NB4 (cell line): ENCODE measurements at regions not wholly inside any gene's neighbourhood (a gene's known extent, or its start where the extent isn't known, plus 50 kb on each side); places are given as distances from the start of the nearest gene placed in this dataset.

Experiments used
- POLR2A ChIP-seq: IDR thresholded peaks from 2 replicates; pipeline ENCODE4 v1.6.1; 2011; ENCODE audit warnings: mild to moderate bottlenecking; ENCODE audit not compliant: insufficient read length; ENCODE audit errors: extremely low read depth
- TF ChIP-seq, protein P1 (sequence below): IDR thresholded peaks from one replicate; pipeline ENCODE4 v1.5.1; 2012; ENCODE audit warnings: low read depth, low read length

DNA sequence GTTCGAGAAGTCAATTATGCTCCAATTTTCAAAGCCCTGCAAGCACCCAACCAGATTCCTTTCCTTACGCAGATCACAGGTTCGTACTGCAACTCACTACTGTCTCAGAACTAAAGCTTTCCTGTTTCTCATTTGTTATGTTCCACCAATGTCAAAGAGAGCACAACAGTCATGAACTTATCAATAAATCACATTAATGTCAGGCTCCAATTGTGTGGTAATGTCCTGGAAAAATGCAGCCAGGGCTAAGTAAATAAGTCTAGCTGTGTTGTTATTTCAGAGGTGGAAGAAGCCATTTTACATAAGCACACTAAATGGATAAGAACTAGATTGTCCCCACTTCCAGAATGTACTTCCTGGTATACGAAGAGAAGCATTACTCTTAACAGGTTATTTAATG is 488.6 kb upstream of the PTGER4 start:
- TF ChIP-seq, protein P1, sequence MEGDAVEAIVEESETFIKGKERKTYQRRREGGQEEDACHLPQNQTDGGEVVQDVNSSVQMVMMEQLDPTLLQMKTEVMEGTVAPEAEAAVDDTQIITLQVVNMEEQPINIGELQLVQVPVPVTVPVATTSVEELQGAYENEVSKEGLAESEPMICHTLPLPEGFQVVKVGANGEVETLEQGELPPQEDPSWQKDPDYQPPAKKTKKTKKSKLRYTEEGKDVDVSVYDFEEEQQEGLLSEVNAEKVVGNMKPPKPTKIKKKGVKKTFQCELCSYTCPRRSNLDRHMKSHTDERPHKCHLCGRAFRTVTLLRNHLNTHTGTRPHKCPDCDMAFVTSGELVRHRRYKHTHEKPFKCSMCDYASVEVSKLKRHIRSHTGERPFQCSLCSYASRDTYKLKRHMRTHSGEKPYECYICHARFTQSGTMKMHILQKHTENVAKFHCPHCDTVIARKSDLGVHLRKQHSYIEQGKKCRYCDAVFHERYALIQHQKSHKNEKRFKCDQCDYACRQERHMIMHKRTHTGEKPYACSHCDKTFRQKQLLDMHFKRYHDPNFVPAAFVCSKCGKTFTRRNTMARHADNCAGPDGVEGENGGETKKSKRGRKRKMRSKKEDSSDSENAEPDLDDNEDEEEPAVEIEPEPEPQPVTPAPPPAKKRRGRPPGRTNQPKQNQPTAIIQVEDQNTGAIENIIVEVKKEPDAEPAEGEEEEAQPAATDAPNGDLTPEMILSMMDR, result no peak
- no peak for TF ChIP-seq POLR2A
